Rectal smooth muscle tissue (tissue), 1 donor: ENCODE measurements at regions not wholly inside any gene's neighbourhood (a gene's known extent, or its start where the extent isn't known, plus 50 kb on each side); places are given as distances from the start of the nearest gene placed in this dataset.

ENCODE experiments used
- H3K27ac ChIP-seq: one replicate; pipeline ENCODE4 v1.7.0; 2013; ENCODE audit warnings: low read depth, low read length, inconsistent platforms
- H3K27me3 ChIP-seq: one replicate; pipeline ENCODE4 v1.7.0; 2013; ENCODE audit warnings: low read length; ENCODE audit not compliant: control insufficient read depth, insufficient read depth
- H3K36me3 ChIP-seq: one replicate; pipeline ENCODE4 v1.7.0; 2013; ENCODE audit warnings: low read length; ENCODE audit not compliant: control insufficient read depth, insufficient read depth
- H3K4me1 ChIP-seq: one replicate; pipeline ENCODE4 v1.7.0; 2013; ENCODE audit warnings: low read length; ENCODE audit not compliant: control insufficient read depth, insufficient read depth
- H3K4me3 ChIP-seq: one replicate; pipeline ENCODE4 v1.7.0; 2013; ENCODE audit warnings: low read length
- H3K9ac ChIP-seq: one replicate; pipeline ENCODE4 v1.7.0; 2013; ENCODE audit warnings: low read length

DNA sequence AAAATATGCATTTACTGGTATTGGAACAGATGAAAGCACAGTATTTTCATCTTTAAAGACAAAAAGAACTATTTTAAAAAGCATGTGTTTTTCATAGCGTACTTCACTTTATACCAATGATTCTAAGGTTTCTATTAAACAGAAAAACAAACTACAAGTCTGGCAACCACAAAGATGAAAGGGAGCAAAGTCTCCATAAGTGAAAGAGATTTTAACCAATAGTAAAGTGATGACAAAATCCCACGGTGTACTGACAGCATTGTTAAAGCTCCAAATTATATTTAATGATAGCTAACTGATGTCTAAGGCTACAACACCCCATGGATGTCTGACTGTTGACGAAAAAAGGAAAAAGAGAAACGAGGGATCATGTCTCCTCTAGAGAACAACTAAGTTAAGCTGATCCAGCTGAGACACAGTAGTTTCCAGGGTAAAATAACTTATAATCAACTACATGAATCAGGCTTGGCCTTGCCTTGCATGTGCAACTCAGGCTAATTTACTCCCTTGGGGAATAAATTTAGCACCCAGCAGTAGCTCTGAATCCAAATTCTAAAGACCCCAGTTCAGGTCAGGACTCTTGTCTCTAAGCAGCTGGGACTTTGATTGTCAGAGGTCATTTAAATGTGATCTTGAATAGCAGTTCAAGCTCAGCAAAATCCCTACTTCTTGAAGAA, 56.0 kb upstream of the TAB2 start:
- Histone ChIP-seq H3K27ac (no peak overlapping the region), H3K4me3 (no peak overlapping the region), H3K27me3 (no peaks in the 10 kb centered on the region), H3K36me3 (no peaks in the 10 kb centered on the region), H3K9ac (no peak overlapping the region), H3K4me1 (no peaks in the 10 kb centered on the region)

GRCh38 chr6:149263321-149263720, 54.2 kb upstream of the TAB2 start:
- H3K36me3 ChIP-seq = no peaks in the 10 kb centered on the region
- H3K4me1 ChIP-seq = no peaks in the 10 kb centered on the region
- no peaks in the 10 kb centered on the region for H3K27me3 ChIP-seq
- H3K4me3 ChIP-seq = no peak overlapping the region
- H3K27ac ChIP-seq = no peak overlapping the region
- no peak overlapping the region for H3K9ac ChIP-seq

DNA sequence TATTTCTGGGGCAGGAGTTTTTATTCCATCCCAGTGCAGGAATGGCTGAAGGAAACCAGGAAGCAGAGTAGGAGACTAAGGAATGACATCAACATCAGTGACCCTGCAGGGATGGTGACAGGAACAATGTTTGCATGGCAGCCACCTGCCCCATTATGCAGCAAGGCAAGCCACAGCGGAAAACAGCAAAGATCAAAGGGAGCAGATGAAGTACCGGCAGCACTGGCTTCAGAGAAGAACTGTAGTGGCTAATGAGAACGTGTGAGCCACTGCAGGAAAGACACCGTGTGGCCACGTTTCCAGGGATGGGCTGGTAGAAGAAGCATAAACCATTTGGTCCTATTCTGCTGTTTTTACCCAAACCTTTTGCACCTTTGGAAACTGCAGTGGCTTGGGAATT, 52.9 kb upstream of the TAB2 start:
- no peak overlapping the region for H3K27ac ChIP-seq
- no peaks in the 10 kb centered on the region for H3K27me3 ChIP-seq
- H3K4me1 ChIP-seq = no peaks in the 10 kb centered on the region
- H3K9ac ChIP-seq = no peak overlapping the region
- H3K36me3 ChIP-seq = no peaks in the 10 kb centered on the region
- H3K4me3 ChIP-seq = no peak overlapping the region

DNA sequence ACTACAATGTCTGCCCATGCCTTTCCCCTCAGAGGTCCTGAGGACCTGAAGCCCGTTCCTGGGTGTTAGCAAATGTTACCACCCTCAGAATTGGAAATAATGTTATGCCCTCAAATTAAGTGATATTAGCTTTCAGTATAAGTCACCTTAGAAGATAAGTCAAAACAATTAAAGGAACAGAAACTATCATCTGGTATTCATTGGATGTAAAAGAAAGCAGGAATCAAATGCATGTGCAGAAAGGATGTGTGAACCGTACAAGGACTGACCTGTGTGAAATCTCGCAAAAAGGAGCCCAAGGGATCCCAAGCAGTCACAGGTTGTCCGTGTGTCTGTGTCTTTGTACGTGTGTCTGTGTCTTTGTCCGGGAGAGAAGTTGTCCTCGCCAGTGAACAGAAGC, 51.6 kb upstream of the TAB2 start:
- Histone ChIP-seq H3K4me3 (no peak overlapping the region), H3K36me3 (no peaks in the 10 kb centered on the region), H3K27me3 (no peaks in the 10 kb centered on the region), H3K9ac (no peak overlapping the region), H3K4me1 (no peaks in the 10 kb centered on the region), H3K27ac (no peak overlapping the region)

- H3K4me1 ChIP-seq = no peaks in the 10 kb centered on the region
- H3K36me3 ChIP-seq = no peaks in the 10 kb centered on the region
- H3K4me3 ChIP-seq = no peak overlapping the region
- no peaks in the 10 kb centered on the region for H3K27me3 ChIP-seq
- H3K27ac ChIP-seq = no peak overlapping the region
- no peak overlapping the region for H3K9ac ChIP-seq
Measured at GRCh38 chr6:149266659-149267058, 50.9 kb upstream of the TAB2 start.

DNA sequence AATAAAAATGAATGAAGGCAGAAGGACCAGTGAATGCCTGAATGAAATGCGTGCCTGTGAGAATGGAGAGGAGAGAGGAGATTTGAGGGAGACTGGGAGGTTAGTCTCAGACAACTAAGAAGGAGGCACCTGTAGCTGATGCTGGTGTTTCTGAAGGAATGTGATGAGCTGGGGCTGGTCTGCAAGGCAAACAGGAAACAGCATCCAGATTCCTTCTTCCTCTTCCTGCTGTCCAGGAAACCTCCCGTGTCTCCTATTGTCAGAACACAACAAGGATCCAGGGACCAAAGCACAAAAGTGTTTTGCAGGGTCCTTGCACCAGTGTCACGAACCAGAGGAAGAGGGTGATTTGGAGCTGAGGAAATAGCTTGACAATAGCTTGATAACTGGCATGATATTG, 50.4 kb upstream of the TAB2 start:
- Histone ChIP-seq H3K9ac (no peak overlapping the region), H3K27me3 (no peaks in the 10 kb centered on the region), H3K27ac (no peak overlapping the region)

GRCh38 chr6:149267513-149268043, 49.9 kb upstream of the TAB2 start:
- no peaks in the 10 kb centered on the region for H3K4me1 ChIP-seq

More for the DNA sequence above, 50.4 kb upstream of the TAB2 start:
- no peak overlapping the region for H3K4me3 ChIP-seq
- H3K4me1 ChIP-seq = no peaks in the 10 kb centered on the region
- no peaks in the 10 kb centered on the region for H3K36me3 ChIP-seq

More at GRCh38 chr6:149267513-149268043, 49.9 kb upstream of the TAB2 start:
- no peaks in the 10 kb centered on the region for H3K27me3 ChIP-seq
- H3K9ac ChIP-seq = no peak overlapping the region
- H3K36me3 ChIP-seq = no peaks in the 10 kb centered on the region
- H3K27ac ChIP-seq = no peak overlapping the region
- no peak overlapping the region for H3K4me3 ChIP-seq
